ENCODE measurements at regions not wholly inside any gene's neighbourhood (a gene's known extent, or its start where the extent isn't known, plus 50 kb on each side); places are given as distances from the start of the nearest gene placed in this dataset.

DNA sequence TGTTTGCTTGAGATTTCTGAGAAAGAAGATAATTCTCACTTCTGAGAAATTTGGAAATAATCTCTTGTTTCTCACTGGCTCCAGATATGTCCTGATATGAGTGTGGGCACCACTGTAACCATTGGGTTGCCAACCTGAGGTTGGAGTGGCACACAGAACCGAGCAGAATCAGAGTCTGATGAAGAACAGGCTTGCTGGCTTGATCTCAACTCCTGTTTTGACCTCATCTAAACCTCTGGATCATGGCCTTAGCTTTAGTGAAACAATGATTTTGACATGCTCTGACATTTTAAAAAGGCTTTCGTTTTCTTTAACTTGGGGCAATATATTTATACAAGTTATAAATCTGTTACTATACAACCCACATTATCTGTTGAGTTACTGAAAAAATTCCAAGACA lies 548.0 kb downstream of the IRS1 start:
- DNase-seq: no peak

DNA sequence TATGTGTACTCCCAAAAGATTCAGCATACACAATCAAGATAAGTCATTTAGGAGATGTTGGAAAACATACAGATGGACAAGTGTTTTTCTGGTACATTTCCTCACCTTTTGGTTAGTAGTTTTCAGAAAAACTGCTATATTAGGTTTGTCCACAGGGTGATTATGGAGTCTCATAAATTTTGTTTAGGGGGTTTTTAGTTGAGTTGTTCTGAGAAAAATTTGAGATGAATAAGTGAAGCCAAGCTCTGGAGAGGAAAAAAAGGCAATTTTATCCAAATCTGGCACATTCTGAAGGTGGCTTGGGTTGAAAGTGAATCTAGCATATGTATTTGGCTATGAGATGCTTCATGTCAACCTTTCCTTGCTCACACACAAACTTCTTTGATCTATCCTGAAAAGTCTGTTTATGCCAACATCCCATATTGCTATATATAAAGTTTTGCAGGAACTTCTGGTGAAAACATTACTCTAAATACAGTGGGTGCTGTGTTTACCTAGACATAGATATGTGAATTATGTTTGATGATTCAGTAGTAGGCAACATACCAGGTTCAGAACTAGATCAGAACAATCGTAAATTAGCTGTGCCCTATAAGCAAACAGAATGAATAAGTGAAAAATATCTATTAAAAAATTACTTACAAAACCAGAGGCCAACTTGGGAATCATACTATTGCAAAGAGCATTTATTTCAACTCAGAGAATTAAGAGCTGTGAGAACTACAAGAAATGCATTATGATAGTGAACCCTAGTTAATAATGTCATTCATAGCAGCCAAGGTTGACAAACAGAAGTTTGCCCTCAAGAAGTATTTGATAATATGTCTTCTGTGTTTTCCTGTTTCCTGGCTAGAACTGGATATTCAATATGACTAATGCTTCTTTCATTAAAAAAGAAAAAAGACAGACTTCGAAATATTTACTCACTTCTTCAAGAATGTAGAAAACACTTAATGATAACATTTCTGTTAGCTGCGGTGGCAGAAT lies 552.0 kb downstream of the IRS1 start:
- no peak for DNase-seq

DNA sequence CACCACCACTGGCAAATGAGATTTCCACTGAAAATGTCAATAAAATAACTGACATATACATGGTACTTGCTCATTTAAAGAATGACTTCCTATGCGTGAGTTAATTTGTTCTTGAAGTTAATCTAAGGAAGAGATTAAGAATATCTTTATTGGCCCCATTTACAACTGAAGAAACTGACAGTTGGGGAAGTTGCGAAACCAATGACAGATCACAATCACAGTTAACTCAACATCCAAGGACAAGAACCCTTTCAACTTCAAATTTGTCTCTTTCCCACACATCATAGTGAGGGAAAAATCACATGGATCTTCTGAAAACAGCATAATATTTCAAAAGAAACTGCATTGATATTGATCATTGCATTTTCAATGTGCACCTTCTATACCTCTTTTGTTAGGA lies 565.4 kb downstream of the IRS1 start:
- no peak for DNase-seq

DNA sequence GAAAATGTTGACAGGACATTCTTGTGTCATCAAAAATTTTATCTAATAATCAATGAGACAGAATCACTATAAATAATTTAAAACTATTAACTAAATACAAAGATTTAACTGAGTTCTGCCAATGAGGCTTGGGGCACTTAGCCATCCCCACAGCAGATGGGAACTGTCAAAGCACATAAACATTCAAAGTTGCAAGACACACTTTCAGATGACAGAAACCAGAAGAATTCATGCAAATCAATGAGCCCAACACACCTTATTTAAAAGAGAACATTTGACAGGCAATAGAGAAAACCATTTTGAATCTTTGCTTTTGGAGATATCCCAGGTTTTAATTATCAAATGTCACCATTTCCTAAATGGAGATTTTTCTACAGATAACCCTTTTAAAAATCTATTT lies 566.2 kb downstream of the IRS1 start:
- no peak for DNase-seq

DNA sequence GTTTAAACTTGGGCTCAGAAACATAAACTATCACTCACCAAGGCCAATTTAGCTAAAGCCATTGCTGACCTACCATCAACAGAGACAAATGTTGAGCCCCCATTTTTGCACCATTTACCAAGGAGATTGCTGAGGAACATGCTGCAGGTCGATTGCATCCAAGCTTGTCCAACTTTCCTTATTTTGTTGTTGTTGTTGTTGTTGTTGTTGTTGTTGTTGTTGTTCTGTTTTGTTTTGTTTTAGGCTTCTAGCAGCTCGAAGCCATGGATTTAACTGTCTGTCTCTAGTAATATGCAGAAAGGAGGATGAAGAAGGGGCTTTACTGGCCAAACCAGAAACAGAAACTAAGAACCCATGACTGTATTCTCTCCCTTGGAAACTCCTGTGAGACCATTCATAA lies 571.5 kb downstream of the IRS1 start:
- no peak for DNase-seq

DNA sequence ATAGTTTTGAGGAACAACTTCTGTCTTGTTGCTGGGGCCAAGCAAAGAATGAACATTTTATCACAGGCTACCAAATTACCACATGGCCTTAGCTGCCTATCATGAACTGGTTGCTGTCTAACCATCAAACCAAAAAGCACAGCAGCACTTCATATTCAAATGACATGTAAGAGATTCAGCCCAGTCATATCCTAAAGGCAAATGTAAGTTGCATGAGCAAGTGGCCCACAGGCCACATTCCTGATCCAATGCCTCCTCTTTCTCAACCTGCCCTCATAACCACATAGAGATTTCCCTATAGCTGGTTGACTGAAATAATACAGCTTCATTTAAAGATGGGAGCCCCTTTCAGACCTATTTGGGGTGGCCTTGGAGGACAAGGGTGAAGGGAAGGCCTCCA lies 572.3 kb downstream of the IRS1 start:
- no peak for DNase-seq

DNA sequence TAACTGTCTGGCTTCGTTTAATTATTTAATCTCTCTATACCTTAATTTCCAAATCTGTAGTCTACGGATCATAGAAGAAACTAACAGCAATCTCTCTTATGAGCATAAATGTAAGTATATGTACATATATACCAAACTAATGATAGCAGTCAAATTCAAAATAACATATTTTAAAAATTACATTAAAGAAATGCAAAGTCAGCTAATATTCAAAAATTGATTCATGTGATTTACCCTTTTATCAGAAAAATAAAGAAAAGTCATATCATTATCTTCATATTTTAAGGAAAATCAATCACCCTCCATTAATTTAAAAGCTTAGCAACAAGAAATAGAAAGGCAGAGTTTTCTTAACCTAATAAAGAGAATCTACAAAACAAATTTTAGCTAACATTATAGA lies 575.9 kb downstream of the IRS1 start:
- DNase-seq: no peak

DNA sequence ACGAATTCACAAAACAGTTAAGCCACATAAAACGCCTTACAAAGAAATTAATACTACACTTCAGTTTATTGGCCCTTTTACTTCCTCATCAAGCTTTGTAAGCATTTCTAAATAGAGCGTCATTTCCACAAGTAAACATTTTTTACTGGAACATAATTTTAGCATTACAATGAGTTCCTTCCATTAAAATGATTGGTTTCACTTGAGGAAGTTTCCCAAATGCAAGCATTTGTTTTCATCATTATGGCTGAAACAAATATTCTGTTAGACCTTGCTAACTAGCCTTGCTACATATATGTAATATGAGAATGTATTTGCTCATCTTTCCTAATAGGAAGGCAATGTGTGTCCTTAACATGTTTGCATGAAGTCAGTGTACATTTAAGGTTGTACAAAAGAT lies 579.1 kb downstream of the IRS1 start:
- DNase-seq: no peak

DNA sequence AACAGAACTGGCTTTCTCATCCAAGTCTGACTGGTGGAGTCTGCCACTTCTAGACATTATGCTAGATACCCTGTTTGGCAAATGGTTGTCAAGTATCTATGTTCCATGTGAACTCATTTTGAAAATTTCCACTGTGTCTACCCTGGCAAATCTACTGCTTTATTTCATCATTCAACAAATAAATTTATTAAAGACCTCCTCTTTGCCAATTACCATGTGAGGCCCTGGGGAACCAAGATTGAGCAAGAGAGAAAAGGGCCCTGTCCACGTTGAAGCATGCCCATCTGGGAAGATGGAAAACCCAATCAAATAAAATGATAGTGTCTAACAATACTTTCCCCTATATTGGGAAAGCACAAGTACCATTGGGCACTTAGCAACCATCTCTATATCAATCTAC lies 582.4 kb downstream of the IRS1 start:
- DNase-seq: no peak

DNA sequence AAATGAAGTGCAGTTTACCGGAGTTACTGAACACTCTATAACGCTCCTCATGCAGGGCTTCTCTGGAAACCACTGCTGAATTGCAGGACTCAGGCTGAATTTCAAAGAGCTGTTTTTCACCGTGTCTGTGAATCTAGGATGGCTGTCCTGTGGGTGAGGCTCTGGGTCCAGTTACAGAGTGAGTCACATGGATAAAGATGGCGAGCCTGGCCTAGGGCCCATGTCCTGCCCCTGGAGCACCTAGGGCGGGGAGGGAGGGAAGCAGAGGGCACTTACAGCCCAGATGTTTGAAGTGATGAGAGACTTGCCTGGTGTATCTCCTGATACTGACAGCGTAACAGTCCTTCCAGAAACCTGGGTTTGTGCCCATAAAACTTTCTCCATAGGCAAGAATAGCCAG lies 583.0 kb downstream of the IRS1 start:
- DNase-seq: no peak

DNA sequence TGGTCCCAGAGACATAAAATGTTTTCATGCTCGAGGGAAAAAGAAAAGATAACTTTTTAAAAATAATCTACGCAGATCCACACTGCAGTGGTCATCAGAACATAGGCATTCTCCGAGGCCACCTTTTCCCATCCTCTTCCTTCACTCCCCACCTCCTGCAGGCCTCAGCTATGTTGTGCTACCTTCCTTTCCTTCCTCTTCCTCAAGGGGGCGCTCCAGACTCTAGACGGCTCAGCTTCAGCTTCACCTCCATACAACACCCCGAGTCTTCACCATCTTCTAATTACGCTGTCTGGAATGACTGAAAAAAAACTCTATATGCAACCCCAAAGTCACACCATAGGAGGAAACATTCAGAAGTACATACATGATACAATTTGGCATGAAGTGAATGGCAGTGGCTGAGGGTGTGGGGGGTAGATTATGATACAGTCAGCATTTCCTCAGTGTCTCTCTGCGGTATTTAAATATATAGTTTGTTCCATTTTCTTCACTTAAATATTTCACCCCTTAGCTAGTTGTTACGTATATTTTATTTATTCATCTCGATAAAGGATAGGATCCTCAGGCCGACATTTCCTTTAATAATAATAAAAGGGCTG lies 583.6 kb downstream of the IRS1 start:
- peak; percentile 63 for DNase-seq

DNA sequence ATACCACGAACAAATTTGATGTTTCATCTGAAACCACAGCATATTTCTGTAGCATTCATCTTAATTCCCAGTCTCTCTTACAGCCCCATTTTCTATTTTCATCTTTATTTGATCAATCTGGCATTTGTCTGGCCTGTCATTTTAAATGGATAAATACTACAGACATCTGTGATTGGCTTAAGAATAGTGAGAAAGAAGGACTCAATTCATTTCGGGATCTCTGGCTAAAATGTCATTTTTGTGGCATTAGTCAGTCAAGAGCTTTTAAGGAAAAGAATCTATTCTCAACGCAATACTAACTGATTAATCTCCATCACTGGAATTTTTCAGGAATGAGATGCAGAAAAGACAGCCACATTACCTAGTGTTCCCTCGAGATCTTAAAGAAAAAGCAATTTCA lies 585.9 kb downstream of the IRS1 start:
- DNase-seq: no peak

DNA sequence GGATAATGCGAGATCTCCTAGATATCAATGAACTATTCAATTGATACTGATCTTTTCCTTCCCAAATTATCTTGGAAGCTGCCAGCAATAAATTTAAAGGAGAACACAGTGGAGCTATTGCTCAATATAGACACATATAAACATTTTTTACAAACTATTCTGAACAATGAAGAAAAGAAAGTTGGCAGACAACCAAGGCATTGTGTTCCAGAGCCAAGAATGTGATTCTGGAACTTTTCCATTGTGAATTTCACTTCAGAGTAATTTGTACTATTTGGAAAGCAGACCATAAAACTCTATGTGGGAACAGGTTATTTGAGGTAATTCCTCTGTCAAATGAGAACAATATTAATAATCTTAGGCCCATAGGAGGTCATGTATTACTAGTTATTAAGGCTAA lies 588.2 kb downstream of the IRS1 start:
- DNase-seq: no peak

DNA sequence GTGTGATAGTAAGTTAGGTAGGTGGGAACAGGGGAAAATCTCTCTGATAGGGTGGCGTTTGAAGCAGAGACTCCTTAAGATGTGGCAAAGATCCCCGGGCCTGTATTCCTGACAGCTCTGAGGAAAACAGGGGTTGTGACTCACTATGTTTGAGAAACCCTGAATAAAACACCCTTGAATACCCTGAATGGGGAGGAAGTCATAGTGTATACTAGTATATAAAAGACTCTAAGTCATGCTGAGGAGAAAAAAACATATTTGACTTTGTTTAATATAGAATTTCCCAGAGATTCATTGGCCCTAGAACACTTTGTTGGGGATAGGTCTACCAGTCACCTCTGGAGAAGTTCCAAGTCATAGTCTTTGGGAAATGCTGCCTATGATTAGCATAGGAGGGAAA lies 590.9 kb downstream of the IRS1 start:
- DNase-seq: no peak

DNA sequence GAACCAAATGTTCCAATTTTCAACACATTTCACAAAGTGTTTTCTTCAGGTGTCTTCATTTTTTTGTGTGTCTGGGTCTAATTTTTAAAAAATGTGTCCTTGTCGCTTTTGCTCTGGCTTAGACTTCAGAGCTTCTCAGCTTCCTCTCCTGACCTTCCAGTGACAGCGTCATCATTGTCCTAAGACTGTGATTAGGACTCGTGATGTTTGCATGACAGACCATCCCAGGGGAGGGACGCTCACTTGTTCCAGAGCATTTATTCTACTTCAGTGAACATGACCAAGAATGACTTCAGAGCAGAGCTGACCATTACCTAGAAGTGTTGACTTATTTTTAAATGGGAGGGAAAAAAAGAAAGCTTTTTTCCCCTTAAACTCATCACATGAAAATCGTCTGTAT lies 591.9 kb downstream of the IRS1 start:
- DNase-seq: no peak

DNA sequence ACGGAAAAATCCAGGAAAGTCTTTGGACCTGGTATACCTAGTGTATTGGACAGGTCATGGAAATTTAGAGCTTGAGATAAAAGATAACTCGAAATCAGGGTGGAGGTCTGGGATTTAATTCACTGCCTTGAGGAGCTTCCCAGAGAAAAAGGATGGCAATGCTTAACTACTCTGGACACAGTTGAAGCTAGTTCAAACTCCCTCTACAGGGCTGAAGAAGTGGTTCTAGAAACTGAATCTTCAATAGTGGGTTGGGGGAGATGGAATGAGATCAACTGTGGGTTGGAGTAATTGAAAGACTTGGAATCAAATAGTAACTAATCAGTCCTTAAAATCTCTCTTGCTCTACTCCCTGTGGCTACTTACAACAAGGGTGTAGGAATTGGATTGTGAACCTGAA lies 600.1 kb downstream of the IRS1 start:
- DNase-seq: no peak

DNA sequence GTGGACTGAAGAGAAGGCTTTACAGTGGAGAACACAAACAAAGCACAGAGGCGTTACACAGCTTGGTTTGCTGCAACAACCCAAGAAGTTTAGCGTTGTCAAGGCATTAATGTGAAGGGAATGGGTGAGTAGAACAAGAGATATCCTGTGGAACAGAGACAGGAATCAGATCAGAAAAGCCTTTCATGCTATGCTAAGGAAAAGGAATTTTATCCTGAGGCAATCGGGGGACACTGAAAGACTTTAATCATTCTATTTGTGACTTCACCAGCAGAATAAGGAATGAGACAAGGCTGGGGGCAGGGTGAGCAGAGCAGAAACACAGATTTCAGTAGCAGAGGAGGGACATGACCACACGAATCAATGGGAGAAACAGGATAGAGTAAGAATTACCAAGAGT lies 600.7 kb downstream of the IRS1 start:
- DNase-seq: no peak

DNA sequence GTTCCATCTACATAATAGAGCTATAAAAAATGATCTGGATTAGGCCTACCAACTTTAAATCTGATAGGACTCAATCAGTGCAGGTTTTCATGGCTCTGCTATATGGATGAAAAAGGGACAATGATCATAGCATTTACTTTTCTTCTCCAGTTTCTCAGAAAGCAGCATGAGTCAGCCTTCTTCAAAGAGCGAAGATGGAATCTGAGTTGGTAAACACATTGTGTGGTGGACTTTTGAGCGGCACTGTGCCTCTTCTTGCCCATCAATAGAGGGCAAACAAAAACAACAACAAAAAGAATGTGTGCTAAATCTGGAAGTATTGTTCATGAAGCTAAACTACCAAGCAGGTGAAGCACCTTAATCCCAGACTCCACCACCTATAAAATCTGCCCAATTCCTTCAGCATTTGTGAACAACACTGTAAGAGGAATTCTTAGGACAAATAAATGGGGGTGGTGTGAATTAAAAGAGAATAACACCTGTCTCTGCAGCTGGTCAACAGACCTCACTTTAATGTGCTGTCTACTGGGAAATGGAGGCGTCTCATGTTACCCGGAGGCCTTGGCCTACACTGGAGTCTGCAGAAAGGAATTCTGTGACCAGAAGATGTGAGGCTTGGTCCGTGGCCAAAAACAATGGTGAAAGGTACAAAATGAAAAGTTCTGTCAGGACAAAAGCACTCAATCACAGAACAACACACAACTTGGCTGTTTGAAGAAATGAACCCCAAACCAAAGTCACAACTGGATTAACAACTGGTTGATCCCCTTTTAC lies 609.0 kb downstream of the IRS1 start:
- DNase-seq: no peak

DNA sequence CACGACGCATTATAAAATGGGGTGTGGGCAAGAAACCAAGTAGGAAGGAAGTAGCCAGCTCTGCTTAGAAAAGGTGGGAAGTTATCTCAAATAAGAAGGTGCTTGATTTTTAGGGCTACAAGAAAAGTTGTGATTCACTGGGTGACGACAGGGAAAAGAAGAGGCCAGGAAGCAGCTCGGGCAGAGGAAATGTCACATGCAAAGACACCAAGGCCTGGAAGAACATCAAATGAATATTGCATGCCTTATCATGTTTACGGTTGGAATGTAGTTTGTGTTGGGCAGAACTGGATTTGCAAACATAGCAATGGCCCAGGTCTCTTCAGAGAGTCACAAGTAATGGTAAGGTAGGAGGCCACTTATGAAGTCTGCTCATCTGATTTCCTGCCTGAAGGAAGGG lies 610.6 kb downstream of the IRS1 start:
- DNase-seq: no peak

DNA sequence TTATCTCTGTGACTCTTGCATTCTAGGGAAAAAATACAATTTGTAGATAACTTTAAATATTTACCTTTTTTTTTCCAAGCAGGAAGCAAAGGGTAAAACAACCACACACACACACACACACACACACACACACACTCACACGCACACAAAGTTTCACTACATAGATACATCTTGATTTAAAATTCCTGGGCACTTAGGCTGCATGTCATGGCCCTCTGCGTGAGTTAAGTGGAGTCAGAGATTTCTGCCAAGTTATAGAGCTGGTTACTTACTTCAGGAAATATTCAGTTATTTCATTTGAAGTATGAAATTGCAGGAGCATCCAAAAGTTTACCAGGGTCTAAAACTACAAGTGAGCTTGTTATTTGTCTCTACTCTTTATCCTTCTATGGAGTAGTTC lies 612.0 kb downstream of the IRS1 start:
- no peak for DNase-seq

DNA sequence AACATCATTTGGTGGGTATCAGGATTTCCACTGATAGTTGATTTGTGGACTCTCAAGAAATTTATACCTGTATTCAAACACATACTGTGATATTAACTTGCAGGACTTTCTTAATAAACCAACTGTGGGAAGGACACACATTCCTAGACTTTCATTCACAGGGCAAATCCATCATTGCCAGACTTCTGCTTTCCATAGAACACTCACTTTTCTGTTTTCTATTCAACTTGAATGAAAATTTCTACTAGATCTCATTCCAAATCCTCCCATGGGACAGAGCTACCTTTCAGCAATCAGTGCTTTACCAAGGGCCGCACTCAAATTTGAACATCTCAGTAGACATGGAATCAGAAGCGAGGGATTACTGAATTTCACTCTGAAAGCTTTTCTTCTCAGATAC lies 612.5 kb downstream of the IRS1 start:
- no peak for DNase-seq

DNA sequence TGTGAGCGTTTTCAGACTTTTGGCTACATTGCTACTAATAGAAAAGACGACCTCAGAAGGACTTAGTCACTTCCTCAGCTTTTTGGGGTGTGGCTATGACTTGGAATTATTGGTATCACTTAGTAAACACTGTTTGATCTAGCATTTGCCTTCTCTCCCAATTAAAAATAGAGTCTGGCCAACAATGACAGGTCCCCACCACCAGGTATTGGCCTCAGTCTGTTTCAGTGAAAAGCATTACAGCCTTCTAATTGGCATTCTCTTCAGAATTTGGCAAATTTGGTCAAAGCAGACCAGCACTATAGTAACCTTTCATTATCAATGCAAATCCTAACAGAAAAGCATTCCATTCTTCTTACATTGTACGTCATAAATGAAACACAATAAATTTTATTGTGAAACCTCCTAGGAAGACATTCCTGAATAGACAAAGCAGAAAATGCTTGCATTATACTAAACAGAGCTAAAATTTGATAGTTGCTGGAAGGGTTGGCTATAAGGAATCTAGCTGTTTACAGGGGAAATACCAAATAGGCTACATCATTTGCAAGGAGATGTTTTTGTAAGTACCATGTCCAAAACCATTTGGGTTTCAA lies 613.9 kb downstream of the IRS1 start:
- DNase-seq: no peak

DNA sequence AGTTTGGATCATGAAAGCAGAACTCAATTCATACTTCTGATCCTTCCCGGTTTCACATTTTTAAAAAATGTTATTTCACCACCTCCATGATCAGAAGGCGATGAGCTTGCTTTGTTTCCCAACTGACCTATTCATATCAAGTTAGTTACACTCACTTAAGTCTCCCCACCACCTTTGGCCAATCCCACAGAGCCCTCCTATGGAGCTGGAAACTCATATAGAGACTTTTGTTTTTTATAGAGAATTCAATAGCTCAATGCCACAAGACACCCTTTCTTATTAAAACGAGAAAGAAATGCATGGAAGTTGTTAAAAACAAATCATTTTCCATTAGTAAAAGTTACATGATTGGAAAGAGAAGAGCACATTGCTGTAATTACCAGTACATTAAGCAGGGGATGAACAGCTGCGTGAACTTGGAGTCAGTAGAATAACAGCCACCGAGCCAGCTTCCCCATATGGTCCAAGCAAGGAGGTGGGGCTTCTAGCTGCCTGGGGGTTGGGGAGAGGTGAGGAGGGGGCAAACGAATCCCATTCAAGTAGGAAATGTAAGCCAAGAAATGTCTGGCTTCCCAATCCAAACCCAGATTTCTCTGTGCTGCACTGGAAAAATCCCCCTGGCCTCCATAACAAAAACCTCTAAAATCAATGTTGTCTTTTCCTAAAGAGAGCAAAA lies 614.5 kb downstream of the IRS1 start:
- DNase-seq: no peak

Data from CD4-positive, alpha-beta T cell treated with Interleukin-17A for 4 hours (primary cell).